ENCODE measurements at regions not wholly inside any gene's neighbourhood (a gene's known extent, or its start where the extent isn't known, plus 50 kb on each side); places are given as distances from the start of the nearest gene placed in this dataset.

DNA sequence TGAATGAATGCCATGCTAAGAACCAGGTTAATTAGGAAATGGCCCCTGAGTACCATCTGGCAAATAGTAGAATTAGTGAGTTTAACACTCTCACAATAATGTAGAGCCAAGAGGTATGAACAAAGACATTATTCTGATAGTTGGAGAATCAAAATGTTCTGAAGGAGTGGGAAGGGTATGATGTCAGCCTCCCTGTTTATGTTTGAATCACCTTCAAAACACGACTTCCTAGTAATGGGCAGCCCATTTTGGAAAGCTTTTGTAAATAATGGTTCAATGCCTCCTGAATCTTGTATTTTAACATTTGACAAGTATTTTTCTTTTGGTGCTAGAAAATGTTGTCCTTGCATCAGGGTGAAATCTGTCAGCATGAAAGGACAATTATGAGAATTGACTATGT, 108.3 kb downstream of the DSEL start:
- no peak for TF ChIP-seq EZH2 (IDR thresholded peaks at IDR 0.05; ENCODE audit: borderline replicate concordance)
- TF ChIP-seq, protein P1, sequence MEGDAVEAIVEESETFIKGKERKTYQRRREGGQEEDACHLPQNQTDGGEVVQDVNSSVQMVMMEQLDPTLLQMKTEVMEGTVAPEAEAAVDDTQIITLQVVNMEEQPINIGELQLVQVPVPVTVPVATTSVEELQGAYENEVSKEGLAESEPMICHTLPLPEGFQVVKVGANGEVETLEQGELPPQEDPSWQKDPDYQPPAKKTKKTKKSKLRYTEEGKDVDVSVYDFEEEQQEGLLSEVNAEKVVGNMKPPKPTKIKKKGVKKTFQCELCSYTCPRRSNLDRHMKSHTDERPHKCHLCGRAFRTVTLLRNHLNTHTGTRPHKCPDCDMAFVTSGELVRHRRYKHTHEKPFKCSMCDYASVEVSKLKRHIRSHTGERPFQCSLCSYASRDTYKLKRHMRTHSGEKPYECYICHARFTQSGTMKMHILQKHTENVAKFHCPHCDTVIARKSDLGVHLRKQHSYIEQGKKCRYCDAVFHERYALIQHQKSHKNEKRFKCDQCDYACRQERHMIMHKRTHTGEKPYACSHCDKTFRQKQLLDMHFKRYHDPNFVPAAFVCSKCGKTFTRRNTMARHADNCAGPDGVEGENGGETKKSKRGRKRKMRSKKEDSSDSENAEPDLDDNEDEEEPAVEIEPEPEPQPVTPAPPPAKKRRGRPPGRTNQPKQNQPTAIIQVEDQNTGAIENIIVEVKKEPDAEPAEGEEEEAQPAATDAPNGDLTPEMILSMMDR (IDR thresholded peaks at IDR 0.05; ENCODE audit: poor library complexity) = no peak

Measured in hepatocyte (in vitro differentiated cells).